AG04450 (cell line): ENCODE measurements at regions not wholly inside any gene's neighbourhood (a gene's known extent, or its start where the extent isn't known, plus 50 kb on each side); places are given as distances from the start of the nearest gene placed in this dataset.

Source experiments
- CTCF ChIA-PET: fragments of 300-600, 350-600 bp; formaldehyde crosslinking; extraction: SDS; loops from one replicate; lab custom pipeline; 2022; ENCODE audit warnings: antibody characterized with exemption, inconsistent platforms; lab: Charles Lee
- POLR2A ChIA-PET: fragments of 350-600 bp; formaldehyde crosslinking; extraction: SDS; loops from one replicate; lab custom pipeline; 2021; ENCODE audit warnings: antibody characterized with exemption, inconsistent platforms; lab: Yijun Ruan, JAX
- DNase-seq: peaks from one replicate; pipeline ENCODE4 v3.0.0-alpha.2; 2011; ENCODE audit warnings: low read depth, low spot score
- H3K27ac ChIP-seq: one replicate; pipeline ENCODE4 v1.5.1; 2012; ENCODE audit warnings: low read depth, low read length, control low read depth
- H3K27me3 ChIP-seq: one replicate; pipeline ENCODE4 v1.6.0; 2012; ENCODE audit warnings: low read length; ENCODE audit not compliant: control insufficient read depth, insufficient read depth
- H3K4me3 ChIP-seq: 2 replicates; pipeline ENCODE4 v1.5.1; 2011; ENCODE audit warnings: mild to moderate bottlenecking, low read depth, low read length, control low read depth
- H3K9me3 ChIP-seq: 2 replicates; pipeline ENCODE4 v1.5.1; 2012; ENCODE audit warnings: low read length; ENCODE audit not compliant: control insufficient read depth, insufficient read depth
- TF ChIP-seq, protein P1 (sequence below): IDR thresholded peaks from 2 replicates; pipeline ENCODE4 v1.5.1; 2011; ENCODE audit warnings: low read depth, low read length, control low read depth, inconsistent platforms

DNA sequence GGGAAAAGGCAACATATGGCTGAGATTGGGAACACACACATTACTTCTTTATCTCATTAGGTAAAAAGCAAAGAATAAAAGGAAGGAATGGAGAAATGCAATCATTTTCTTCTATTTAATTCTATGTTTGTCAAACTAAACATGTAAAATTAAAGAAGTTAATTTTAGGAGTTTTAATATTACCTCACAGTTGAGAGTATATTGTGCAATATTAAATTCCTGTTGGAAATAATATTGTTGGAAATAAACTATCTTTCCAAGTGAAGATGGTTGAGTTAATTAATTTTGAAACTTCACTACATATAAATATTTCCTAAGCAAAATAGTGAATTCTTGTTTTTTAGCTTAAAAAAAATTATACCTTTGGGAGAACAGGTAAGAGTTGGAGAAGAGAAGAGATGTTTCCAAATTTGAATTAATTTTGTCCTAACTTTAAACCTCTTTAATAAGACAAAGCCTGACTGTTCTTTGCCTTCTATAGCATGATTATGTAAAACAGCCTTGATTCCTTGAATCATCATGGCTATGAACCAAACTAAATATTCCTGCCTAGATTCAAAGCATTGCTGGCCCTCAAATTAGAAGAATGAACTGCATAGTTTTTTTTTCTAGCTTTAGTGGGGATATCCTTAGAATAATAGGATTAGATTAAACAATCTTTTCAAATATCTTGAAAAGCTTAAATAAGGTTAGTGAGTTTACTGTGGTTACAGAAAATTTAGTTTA is 1349.1 kb upstream of the ADGRB3 start:
- no peaks in the 10 kb centered on the region for H3K27me3 ChIP-seq
- ChIA-PET CTCF (no interaction called here), POLR2A (no interaction called here)
- no peak overlapping the region for H3K27ac ChIP-seq
- TF ChIP-seq, protein P1, sequence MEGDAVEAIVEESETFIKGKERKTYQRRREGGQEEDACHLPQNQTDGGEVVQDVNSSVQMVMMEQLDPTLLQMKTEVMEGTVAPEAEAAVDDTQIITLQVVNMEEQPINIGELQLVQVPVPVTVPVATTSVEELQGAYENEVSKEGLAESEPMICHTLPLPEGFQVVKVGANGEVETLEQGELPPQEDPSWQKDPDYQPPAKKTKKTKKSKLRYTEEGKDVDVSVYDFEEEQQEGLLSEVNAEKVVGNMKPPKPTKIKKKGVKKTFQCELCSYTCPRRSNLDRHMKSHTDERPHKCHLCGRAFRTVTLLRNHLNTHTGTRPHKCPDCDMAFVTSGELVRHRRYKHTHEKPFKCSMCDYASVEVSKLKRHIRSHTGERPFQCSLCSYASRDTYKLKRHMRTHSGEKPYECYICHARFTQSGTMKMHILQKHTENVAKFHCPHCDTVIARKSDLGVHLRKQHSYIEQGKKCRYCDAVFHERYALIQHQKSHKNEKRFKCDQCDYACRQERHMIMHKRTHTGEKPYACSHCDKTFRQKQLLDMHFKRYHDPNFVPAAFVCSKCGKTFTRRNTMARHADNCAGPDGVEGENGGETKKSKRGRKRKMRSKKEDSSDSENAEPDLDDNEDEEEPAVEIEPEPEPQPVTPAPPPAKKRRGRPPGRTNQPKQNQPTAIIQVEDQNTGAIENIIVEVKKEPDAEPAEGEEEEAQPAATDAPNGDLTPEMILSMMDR: no peak
- DNase-seq: no peak
- no peak overlapping the region for H3K4me3 ChIP-seq
- H3K9me3 ChIP-seq: no peaks in the 10 kb centered on the region

DNA sequence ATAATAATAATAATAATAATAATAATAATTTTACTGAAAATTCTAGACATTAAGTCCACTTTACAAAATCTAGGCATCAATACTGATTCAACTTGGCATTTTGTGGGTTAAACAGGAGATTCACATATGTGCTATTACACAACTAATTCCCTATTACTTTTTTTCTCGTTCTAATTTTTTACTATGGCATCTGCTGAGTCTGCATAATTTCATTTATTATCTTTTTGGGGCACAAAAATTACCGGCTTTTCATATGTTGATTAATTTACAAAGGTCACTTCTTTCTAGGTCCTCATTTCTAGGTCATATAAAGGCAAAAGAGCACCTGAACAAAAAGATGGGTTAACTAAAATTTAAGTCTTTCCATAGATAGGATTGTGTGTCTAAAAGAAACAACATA is 1357.8 kb upstream of the ADGRB3 start:
- no peaks in the 10 kb centered on the region for H3K27me3 ChIP-seq
- TF ChIP-seq, protein P1: no peak
- DNase-seq: no peak
- ChIA-PET POLR2A (no interaction called here), CTCF (no interaction called here)
- H3K4me3 ChIP-seq: no peak overlapping the region
- no peaks in the 10 kb centered on the region; the same call in 1 of the 2 replicates for H3K9me3 ChIP-seq
- H3K27ac ChIP-seq: no peak overlapping the region

DNA sequence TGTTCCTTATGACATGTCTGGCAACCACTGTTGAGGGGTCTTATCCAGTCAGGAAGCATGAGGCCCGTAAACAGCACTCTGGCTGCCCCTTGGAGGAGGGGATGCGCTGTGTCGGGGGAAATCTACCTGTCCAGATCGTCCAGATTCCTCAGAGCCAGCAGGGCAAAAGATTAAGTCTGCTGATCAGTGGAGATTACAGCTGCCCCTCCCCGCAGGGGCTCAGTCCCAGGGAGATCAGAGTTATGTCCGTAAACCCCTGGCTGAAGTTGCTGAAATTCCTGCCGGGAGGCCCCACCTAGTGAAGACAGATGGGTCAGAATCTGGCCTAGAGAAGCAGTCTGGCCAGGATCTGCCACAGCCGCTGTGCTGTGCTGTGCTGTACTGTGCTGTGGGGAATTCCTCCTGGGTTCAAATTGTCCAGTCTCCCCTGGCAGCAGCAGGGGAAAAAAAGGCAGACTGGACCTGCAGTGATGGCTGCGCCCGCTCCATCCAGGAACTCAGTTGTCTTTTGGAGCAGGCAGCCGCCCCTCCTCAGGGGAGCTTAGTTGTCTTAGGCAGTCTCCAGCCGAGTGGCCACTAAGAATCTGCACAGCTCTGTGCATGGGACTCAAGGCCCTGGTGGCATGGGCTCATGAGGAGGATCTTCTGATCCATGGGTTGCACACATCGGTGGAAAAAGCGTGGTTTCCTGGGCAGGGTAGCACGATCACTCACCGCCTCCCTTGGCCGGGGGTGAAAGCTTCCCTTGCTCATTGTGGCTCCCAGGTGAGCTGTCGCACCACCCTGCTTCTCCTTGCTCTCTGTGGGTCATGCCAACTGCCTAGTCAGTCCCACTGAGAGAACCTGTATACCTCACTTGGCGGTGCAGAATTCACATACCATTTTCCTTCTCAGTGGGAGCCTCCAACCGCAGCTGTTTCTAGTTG is 1368.8 kb upstream of the ADGRB3 start:
- POLR2A ChIA-PET: no interaction called here

DNA sequence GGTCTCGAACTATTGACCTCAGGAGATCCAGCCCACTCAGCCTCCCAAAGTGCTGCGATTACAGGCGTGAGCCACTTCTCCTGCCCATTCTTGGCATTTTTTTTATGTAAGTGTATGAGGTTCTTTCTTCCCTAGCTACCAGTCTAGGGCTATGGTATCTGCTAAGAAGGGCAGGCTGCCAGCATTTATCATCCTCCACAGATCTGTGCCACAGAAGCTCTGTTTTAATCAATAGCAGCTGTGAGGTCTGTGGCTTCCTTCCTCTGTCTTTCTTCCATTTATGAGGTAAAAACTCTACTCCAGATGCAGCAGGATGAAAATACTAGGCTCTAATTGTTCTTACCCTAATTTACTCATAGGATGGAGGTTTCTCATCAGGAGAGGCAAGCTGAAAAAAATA is 1382.4 kb upstream of the ADGRB3 start:
- ChIA-PET POLR2A (no interaction called here), CTCF (no interaction called here)
- no peaks in the 10 kb centered on the region for H3K27me3 ChIP-seq
- no peak for DNase-seq
- no peak overlapping the region for H3K4me3 ChIP-seq
- H3K9me3 ChIP-seq: no peaks in the 10 kb centered on the region; the same call in 1 of the 2 replicates
- TF ChIP-seq, protein P1: no peak
- no peak overlapping the region for H3K27ac ChIP-seq

More for the DNA sequence above, 1368.8 kb upstream of the ADGRB3 start:
- DNase-seq: no peak
- H3K4me3 ChIP-seq: no peak overlapping the region
- no peak overlapping the region for H3K27ac ChIP-seq
- peaks cover 8% of the 10 kb centered on the region for H3K9me3 ChIP-seq
- no peaks in the 10 kb centered on the region for H3K27me3 ChIP-seq
- TF ChIP-seq, protein P1: no peak
- CTCF ChIA-PET: no interaction called here

DNA sequence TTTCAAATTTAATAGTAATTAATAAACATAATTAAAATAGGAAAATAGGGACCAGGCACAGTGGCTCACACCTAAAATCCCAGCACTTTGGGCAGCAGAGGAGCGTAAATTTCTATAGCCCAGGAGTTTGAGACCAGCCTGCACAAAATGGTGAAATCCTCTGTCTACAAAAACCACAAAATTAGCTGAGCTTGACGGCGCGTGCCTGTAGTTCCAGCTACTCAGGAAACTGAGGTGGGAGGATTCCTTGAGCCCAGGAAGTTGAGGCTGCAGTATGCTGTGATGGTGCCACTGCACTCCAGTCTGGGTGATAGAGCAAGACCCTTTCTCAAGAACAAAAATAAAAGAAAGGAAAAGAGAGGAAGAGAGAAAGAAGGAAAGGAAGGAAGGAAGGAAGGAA is 1387.0 kb upstream of the ADGRB3 start:
- Histone ChIP-seq H3K27ac (no peak overlapping the region), H3K27me3 (no peaks in the 10 kb centered on the region), H3K4me3 (no peak overlapping the region), H3K9me3 (no peaks in the 10 kb centered on the region; the same call in 1 of the 2 replicates)
- CTCF ChIA-PET: no interaction called here
- POLR2A ChIA-PET: no interaction called here
- no peak for DNase-seq
- TF ChIP-seq, protein P1: no peak
